Fibroblast of lung (primary cell): ENCODE measurements at regions not wholly inside any gene's neighbourhood (a gene's known extent, or its start where the extent isn't known, plus 50 kb on each side); places are given as distances from the start of the nearest gene placed in this dataset.

Source experiments
- DNase-seq, 2 donors: peaks; one replicate each; pipeline versions ENCODE4 v3.0.0 to v3.0.0-alpha.2; 2010; ENCODE audit warnings: low read depth in 2 of 2
- H2AFZ ChIP-seq: 2 replicates; pipeline ENCODE4 v1.5.1; 2012; ENCODE audit warnings: low read length, control low read depth, inconsistent platforms
- H3K27ac ChIP-seq: 2 replicates; pipeline ENCODE4 v1.5.1; 2011; ENCODE audit warnings: low read length, control low read depth; ENCODE audit not compliant: insufficient read depth
- H3K27me3 ChIP-seq: 2 replicates; pipeline ENCODE4 v1.5.1; 2011; ENCODE audit warnings: mild to moderate bottlenecking, low read length; ENCODE audit not compliant: control insufficient read depth, insufficient read depth
- H3K36me3 ChIP-seq: 2 replicates; pipeline ENCODE4 v1.5.1; 2011; ENCODE audit warnings: low read length; ENCODE audit not compliant: control insufficient read depth, insufficient read depth
- H3K4me1 ChIP-seq: 2 replicates; pipeline ENCODE4 v1.5.1; 2011; ENCODE audit warnings: low read length; ENCODE audit not compliant: control insufficient read depth, insufficient read depth; ENCODE audit errors: extremely low read depth
- H3K4me2 ChIP-seq: 2 replicates; pipeline ENCODE4 v1.5.1; 2011; ENCODE audit warnings: low read length, control low read depth; ENCODE audit not compliant: insufficient read depth; ENCODE audit errors: extremely low read depth
- H3K4me3 ChIP-seq, 4 experiments: fragments of 200-600 bp in 1 of 4; sonication (generic) in 1 of 4; replicated peaks in 1 of 4; 2 replicates each; pipeline ENCODE4 v1.5.1; 2011 to 2016; ENCODE audit warnings: low read length in 4 of 4, low read depth in 3 of 4, mild to moderate bottlenecking in 3 of 4, control low read depth in 2 of 4, inconsistent platforms in 1 of 4, mixed read lengths in 1 of 4; ENCODE audit not compliant: insufficient read depth in 1 of 4; ENCODE audit errors: control extremely low read depth in 1 of 4
- H3K79me2 ChIP-seq: 2 replicates; pipeline ENCODE4 v1.5.1; 2012; ENCODE audit warnings: mild to moderate bottlenecking, low read length, inconsistent platforms; ENCODE audit not compliant: control insufficient read depth, insufficient read depth
- H3K9ac ChIP-seq: 2 replicates; pipeline ENCODE4 v1.5.1; 2011; ENCODE audit warnings: mild to moderate bottlenecking, low read length, control low read depth; ENCODE audit not compliant: insufficient read depth
- H3K9me3 ChIP-seq: 2 replicates; pipeline ENCODE4 v1.5.1; 2012; ENCODE audit warnings: low read depth, low read length; ENCODE audit not compliant: control insufficient read depth, insufficient read depth
- H4K20me1 ChIP-seq: 2 replicates; pipeline ENCODE4 v1.5.1; 2011; ENCODE audit warnings: low read length; ENCODE audit not compliant: control insufficient read depth, insufficient read depth; ENCODE audit errors: extremely low read depth
- EZH2 ChIP-seq: IDR thresholded peaks from 2 replicates; pipeline ENCODE4 v1.5.1; 2012; ENCODE audit warnings: low read length, control low read depth, mild to moderate bottlenecking; ENCODE audit errors: missing control alignments
- TF ChIP-seq, protein P1 (sequence below), 2 donors: IDR thresholded peaks in 1 of 2; conservative IDR thresholded peaks in 1 of 2; 1 replicate in 1 of 2; 2 replicates in 1 of 2; pipeline ENCODE4 v1.5.1; 2011 to 2012; ENCODE audit warnings: low read length in 2 of 2, control low read depth in 1 of 2, inconsistent platforms in 1 of 2, low read depth in 1 of 2, mild to moderate bottlenecking in 1 of 2

DNA sequence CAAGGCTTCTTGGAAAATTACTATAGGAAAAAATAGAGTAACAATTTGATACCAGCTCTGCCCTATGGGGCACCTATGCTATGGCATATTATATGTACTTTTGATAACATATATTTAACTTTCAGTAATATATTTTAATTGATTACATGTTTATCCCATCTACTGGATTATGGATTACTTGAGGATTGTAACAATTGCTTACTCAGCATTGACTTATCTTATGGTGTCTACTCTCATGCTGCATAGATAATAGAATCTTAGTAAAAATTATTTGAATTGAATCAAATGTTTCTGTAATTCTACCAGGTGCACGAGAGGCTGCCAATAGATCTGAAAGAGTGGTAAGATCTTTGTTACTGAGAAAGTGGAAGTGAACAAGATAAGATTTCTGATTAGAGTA lies 57.8 kb upstream of the CALCR start:
- Histone ChIP-seq H3K27me3 (no peaks in the 10 kb centered on the region), H3K4me1 (no peaks in the 10 kb centered on the region), H3K9me3 (no peaks in the 10 kb centered on the region), H3K27ac (no peak overlapping the region), H2AFZ (no peak overlapping the region), H3K4me3 (no peak overlapping the region), H4K20me1 (no peaks in the 10 kb centered on the region), H3K79me2 (no peaks in the 10 kb centered on the region), H3K9ac (no peak overlapping the region), H3K4me2 (no peak overlapping the region), H3K36me3 (no peaks in the 10 kb centered on the region)
- TF ChIP-seq, protein P1, sequence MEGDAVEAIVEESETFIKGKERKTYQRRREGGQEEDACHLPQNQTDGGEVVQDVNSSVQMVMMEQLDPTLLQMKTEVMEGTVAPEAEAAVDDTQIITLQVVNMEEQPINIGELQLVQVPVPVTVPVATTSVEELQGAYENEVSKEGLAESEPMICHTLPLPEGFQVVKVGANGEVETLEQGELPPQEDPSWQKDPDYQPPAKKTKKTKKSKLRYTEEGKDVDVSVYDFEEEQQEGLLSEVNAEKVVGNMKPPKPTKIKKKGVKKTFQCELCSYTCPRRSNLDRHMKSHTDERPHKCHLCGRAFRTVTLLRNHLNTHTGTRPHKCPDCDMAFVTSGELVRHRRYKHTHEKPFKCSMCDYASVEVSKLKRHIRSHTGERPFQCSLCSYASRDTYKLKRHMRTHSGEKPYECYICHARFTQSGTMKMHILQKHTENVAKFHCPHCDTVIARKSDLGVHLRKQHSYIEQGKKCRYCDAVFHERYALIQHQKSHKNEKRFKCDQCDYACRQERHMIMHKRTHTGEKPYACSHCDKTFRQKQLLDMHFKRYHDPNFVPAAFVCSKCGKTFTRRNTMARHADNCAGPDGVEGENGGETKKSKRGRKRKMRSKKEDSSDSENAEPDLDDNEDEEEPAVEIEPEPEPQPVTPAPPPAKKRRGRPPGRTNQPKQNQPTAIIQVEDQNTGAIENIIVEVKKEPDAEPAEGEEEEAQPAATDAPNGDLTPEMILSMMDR (conservative IDR thresholded peaks at IDR 0.05 in 1 of 2, IDR thresholded peaks at IDR 0.05 in 1 of 2; ENCODE audit: low read depth in 1 of 2, low read length in 2 of 2), result no peak
- no peak for TF ChIP-seq EZH2
- no peak for DNase-seq

DNA sequence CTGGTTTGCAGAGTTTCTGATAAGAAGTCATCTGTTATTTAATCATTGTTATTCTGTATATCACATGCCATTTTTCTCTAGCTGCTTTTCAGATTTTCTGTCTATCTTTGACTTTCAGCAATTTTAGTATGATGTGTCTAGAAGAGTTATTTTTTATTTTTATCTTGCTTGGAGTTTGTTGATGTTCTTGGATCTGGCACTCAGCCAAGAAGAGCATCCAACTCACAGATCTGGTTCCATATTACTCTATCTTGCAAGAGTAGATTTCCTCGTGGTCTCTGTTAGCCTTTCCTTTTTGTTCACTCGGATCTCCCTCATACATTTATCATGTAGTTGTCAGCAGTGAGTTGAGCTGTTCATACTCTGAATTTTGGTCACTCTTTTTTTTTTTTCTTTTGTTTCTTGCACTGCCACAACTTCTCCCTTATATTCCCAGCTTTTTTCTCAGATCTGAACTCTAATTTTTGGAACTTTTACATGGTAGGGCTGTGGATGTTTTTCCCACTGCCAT lies 54.8 kb upstream of the CALCR start:
- no peak for TF ChIP-seq EZH2
- TF ChIP-seq, protein P1 (conservative IDR thresholded peaks at IDR 0.05 in 1 of 2, IDR thresholded peaks at IDR 0.05 in 1 of 2; ENCODE audit: low read depth in 1 of 2, low read length in 2 of 2), result no peak
- Histone ChIP-seq H3K27me3 (no peaks in the 10 kb centered on the region), H3K4me3 (no peak overlapping the region), H3K36me3 (no peaks in the 10 kb centered on the region), H3K4me2 (no peak overlapping the region), H3K27ac (no peak overlapping the region), H4K20me1 (no peaks in the 10 kb centered on the region), H2AFZ (no peak overlapping the region), H3K9ac (no peak overlapping the region), H3K9me3 (no peaks in the 10 kb centered on the region), H3K4me1 (no peaks in the 10 kb centered on the region), H3K79me2 (no peaks in the 10 kb centered on the region)
- DNase-seq, result no peak

DNA sequence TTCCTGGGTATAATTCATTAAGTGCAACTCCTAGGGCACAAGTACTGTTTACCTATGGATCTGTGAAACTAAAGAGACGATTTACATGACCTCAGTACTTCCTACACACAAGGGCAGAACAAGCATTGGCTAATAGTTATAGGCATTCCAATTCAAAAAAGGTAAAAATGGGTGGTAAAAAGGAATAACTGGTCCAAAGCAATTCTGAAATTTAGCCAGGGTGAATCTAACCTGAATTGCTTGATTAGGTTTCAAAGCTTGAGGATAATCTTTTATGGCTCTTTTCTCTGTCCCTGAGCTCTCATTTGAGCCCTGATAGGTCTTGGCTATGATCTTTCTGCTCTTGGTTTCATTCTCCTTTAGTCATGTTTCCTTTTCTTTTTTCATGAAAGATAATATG lies 52.3 kb upstream of the CALCR start:
- H3K9ac ChIP-seq, result no peak overlapping the region
- H3K79me2 ChIP-seq, result no peaks in the 10 kb centered on the region
- H3K27me3 ChIP-seq, result no peaks in the 10 kb centered on the region
- H3K27ac ChIP-seq, result no peak overlapping the region
- TF ChIP-seq, protein P1 (conservative IDR thresholded peaks at IDR 0.05 in 1 of 2, IDR thresholded peaks at IDR 0.05 in 1 of 2; ENCODE audit: low read depth in 1 of 2, low read length in 2 of 2), result no peak
- TF ChIP-seq EZH2, result no peak
- no peak overlapping the region for H3K4me3 ChIP-seq
- DNase-seq, result no peak
- no peaks in the 10 kb centered on the region for H3K4me1 ChIP-seq
- no peak overlapping the region for H2AFZ ChIP-seq
- no peaks in the 10 kb centered on the region for H3K9me3 ChIP-seq
- H4K20me1 ChIP-seq, result no peaks in the 10 kb centered on the region
- no peaks in the 10 kb centered on the region for H3K36me3 ChIP-seq
- H3K4me2 ChIP-seq, result no peak overlapping the region
